Panc1 (cell line): ENCODE measurements at regions not wholly inside any gene's neighbourhood (a gene's known extent, or its start where the extent isn't known, plus 50 kb on each side); places are given as distances from the start of the nearest gene placed in this dataset.

Experiments used
- ATAC-seq: fragments of 200-7000 bp; cut with Tn5 transposase; 2 replicates; pipeline ENCODE4 v1.9.1; 2020; ENCODE audit warnings: mild to moderate bottlenecking, moderate library complexity
- BruUV-seq: library from RNA; stranded (reverse); fragments of 400-500 nt; replicated peaks from 2 replicates; lab custom pipeline; 2021; lab: Mats Ljungman, UMichigan
- CTCF ChIA-PET: fragments of 300-600 bp; sonication (Branson Sonifier 250); formaldehyde crosslinking; loops from one replicate; lab custom pipeline; 2022; ENCODE audit warnings: antibody characterized with exemption; lab: Charles Lee
- POLR2A ChIA-PET: fragments of 300-600 bp; sonication (Branson Sonifier 250); formaldehyde crosslinking; loops from one replicate; lab custom pipeline; 2022; ENCODE audit warnings: antibody characterized with exemption; lab: Charles Lee
- DNase-seq: peaks from one replicate; pipeline ENCODE4 v3.0.0-alpha.2; 2010; ENCODE audit warnings: low read depth, low spot score
- H3K27ac ChIP-seq: 2 replicates; pipeline ENCODE4 v1.5.1; 2011; ENCODE audit warnings: mild to moderate bottlenecking, low read length, inconsistent platforms
- H3K27me3 ChIP-seq: fragments of 200-500 bp; sonication (Bioruptor generic); 2 replicates; pipeline ENCODE4 v1.6.0; 2014; ENCODE audit warnings: low read length, inconsistent platforms; ENCODE audit not compliant: control insufficient read depth, insufficient read depth
- H3K36me3 ChIP-seq: fragments of 200-500 bp; sonication (Bioruptor generic); 2 replicates; pipeline ENCODE4 v1.5.1; 2014; ENCODE audit warnings: inconsistent platforms, mild to moderate bottlenecking, low read length, moderate library complexity; ENCODE audit not compliant: control insufficient read depth, insufficient read depth
- H3K4me1 ChIP-seq: 2 replicates; pipeline ENCODE4 v1.5.1; 2011; ENCODE audit warnings: inconsistent platforms, mild to moderate bottlenecking, low read length, moderate library complexity; ENCODE audit not compliant: control insufficient read depth, insufficient read depth
- H3K4me3 ChIP-seq, 2 experiments: 2 replicates each; pipeline ENCODE4 v1.5.1; 2011 to 2012; ENCODE audit warnings: low read depth in 2 of 2, low read length in 2 of 2, mild to moderate bottlenecking in 2 of 2, inconsistent platforms in 1 of 2, moderate library complexity in 1 of 2
- H3K9me3 ChIP-seq: fragments of 200-500 bp; sonication (Bioruptor generic); 2 replicates; pipeline ENCODE4 v1.5.1; 2014; ENCODE audit warnings: low read depth, mild to moderate bottlenecking, inconsistent platforms, low read length, moderate library complexity; ENCODE audit not compliant: control insufficient read depth, insufficient read depth
- CTCF ChIP-seq: fragments of 450-650 bp; IDR thresholded peaks from 2 replicates; pipeline ENCODE4 v1.5.1; 2017; ENCODE audit warnings: mild to moderate bottlenecking
- POLR2AphosphoS5 ChIP-seq: IDR thresholded peaks from 2 replicates; pipeline ENCODE4 v1.6.1; 2012; ENCODE audit warnings: mild to moderate bottlenecking, low read depth, low read length, moderate library complexity
- REST ChIP-seq, 2 experiments: IDR thresholded peaks; 2 replicates each; pipeline ENCODE4 v1.6.1; 2011 to 2012; ENCODE audit warnings: low read depth in 2 of 2, control low read depth in 1 of 2, low read length in 1 of 2, mild to moderate bottlenecking in 1 of 2, moderate library complexity in 1 of 2; ENCODE audit not compliant: insufficient read depth in 1 of 2
- SIN3A ChIP-seq: IDR thresholded peaks from 2 replicates; pipeline ENCODE4 v1.6.1; 2012; ENCODE audit warnings: low read depth, mild to moderate bottlenecking, low read length, moderate library complexity, borderline replicate concordance; ENCODE audit not compliant: insufficient read depth
- TCF7L2 ChIP-seq: IDR thresholded peaks from 2 replicates; pipeline ENCODE4 v1.6.1; 2011; ENCODE audit warnings: mild to moderate bottlenecking, low read depth, low read length, inconsistent platforms
- in situ Hi-C: cut with HindIII; loops from 2 replicates; pipeline ENCODE4 v1.10.0; 2016; ENCODE audit warnings: low sequenced_read_pairs, low pct_unique_long_range_greater_than_20kb
- intact Hi-C: fragments of 100-400 bp; cut with micrococcal nuclease; formaldehyde crosslinking; loops from one replicate; pipeline ENCODE4 v1.10.0; 2022; ENCODE audit not compliant: unreplicated experiment

- intact Hi-C loops (no loop called here), in situ Hi-C loops (no loop called here)
- BruUV-seq = no TSS peak
- TF ChIP-seq TCF7L2 (no peak), CTCF (no peak), REST (IDR thresholded peaks at IDR 0.05; ENCODE audit: insufficient read depth in 1 of 2, low read depth in 2 of 2, low read length in 1 of 2) (no peak), POLR2AphosphoS5 (no peak), SIN3A (no peak)
- H3K27me3 ChIP-seq = no peaks in the 10 kb centered on the region
- no peak for ATAC-seq
- CTCF ChIA-PET = no interaction called here
- POLR2A ChIA-PET = no interaction called here
- no peak overlapping the region for H3K27ac ChIP-seq
- no peaks in the 10 kb centered on the region for H3K36me3 ChIP-seq
- no peaks in the 10 kb centered on the region for H3K4me1 ChIP-seq
- no peak for DNase-seq
- H3K4me3 ChIP-seq = no peak overlapping the region
- 0 out of 2 replicates have a peak, but pooled peaks cover 4% of the 10 kb centered on the region for H3K9me3 ChIP-seq
Measured at GRCh38 chrX:114166601-114167000, 417.3 kb upstream of the HTR2C start.

GRCh38 chrX:114165537-114165936, 418.3 kb upstream of the HTR2C start:
- Histone ChIP-seq H3K4me3 (no peak overlapping the region), H3K4me1 (no peaks in the 10 kb centered on the region), H3K9me3 (0 out of 2 replicates have a peak, but pooled peaks cover 4% of the 10 kb centered on the region), H3K27ac (no peak overlapping the region), H3K27me3 (no peaks in the 10 kb centered on the region), H3K36me3 (no peaks in the 10 kb centered on the region)
- DNase-seq (no peak), ATAC-seq (no peak)
- intact Hi-C loops = no loop called here
- no TSS peak for BruUV-seq
- POLR2A ChIA-PET = no interaction called here
- TF ChIP-seq REST (IDR thresholded peaks at IDR 0.05; ENCODE audit: insufficient read depth in 1 of 2, low read depth in 2 of 2, low read length in 1 of 2) = no peak
- TF ChIP-seq POLR2AphosphoS5 = no peak
- TF ChIP-seq CTCF = no peak
- TF ChIP-seq TCF7L2 = no peak
- TF ChIP-seq SIN3A = no peak
- in situ Hi-C loops = no loop called here
- CTCF ChIA-PET = no interaction called here
